ENCODE measurements at regions not wholly inside any gene's neighbourhood (a gene's known extent, or its start where the extent isn't known, plus 50 kb on each side); places are given as distances from the start of the nearest gene placed in this dataset.
"Not testable (repeated sequence)": the region's sequence is repeated elsewhere in the genome, so short reads cannot be mapped to it uniquely, and the experiment has no call there.

DNA sequence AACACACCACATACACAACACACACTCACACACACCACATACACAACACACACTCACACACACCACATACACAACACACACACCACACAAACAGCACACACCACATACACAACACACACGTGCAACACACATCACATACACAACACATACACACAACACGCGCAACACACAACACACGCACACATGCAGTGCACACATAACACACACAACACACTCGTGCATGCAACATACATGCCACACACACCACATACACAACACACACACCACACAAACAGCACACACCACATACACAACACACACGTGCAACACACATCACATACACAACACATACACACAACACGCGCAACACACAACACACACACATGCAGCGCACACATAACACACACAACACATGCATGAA is 192.8 kb downstream of the C16orf95 start:
- TF ChIP-seq, protein P1, sequence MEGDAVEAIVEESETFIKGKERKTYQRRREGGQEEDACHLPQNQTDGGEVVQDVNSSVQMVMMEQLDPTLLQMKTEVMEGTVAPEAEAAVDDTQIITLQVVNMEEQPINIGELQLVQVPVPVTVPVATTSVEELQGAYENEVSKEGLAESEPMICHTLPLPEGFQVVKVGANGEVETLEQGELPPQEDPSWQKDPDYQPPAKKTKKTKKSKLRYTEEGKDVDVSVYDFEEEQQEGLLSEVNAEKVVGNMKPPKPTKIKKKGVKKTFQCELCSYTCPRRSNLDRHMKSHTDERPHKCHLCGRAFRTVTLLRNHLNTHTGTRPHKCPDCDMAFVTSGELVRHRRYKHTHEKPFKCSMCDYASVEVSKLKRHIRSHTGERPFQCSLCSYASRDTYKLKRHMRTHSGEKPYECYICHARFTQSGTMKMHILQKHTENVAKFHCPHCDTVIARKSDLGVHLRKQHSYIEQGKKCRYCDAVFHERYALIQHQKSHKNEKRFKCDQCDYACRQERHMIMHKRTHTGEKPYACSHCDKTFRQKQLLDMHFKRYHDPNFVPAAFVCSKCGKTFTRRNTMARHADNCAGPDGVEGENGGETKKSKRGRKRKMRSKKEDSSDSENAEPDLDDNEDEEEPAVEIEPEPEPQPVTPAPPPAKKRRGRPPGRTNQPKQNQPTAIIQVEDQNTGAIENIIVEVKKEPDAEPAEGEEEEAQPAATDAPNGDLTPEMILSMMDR (conservative IDR thresholded peaks at IDR 0.05; ENCODE audit: low read depth, low read length) = not testable (repeated sequence)
- TF ChIP-seq EZH2 (IDR thresholded peaks at IDR 0.05; ENCODE audit: borderline replicate concordance, low read depth, low read length, poor library complexity, severe bottlenecking) = not testable (repeated sequence)
